Upper lobe of left lung (tissue), 4 donors: ENCODE measurements at regions not wholly inside any gene's neighbourhood (a gene's known extent, or its start where the extent isn't known, plus 50 kb on each side); places are given as distances from the start of the nearest gene placed in this dataset.

Experiments
- POLR2A ChIP-seq, 4 donors: fragments of 450-650 bp; IDR thresholded peaks; one replicate each; pipeline ENCODE4 v1.5.1; 2016 to 2017; ENCODE audit warnings: antibody characterized with exemption in 4 of 4, mild to moderate bottlenecking in 2 of 4
- TF ChIP-seq, protein P1 (sequence below), 6 experiments: fragments of 450-650 bp in 4 of 6; fragments of 200-600 bp in 2 of 6; sonication (generic) in 2 of 6; IDR thresholded peaks; one replicate each; pipeline ENCODE4 v1.5.1; 2016 to 2019; ENCODE audit warnings: antibody characterized with exemption in 6 of 6

DNA sequence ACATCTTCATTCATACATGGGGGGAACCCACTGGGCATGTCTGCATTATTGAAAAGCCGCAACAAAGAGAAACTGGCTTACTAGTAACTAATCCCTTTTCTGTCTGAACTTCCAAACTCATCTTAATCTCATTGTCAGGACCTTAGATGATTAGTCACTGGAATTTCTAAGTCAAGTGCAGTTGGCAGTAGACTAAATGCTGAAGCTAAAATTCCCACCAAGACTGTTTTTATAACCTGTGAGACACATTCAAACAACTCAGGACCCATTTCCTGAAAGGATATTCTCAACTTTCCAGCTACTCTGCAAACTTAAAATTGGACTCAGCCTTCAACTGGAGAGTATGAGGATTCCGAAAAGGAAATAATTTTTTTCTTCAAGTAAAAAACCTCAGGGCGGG lies 94.8 kb upstream of the SCAF8 start:
- TF ChIP-seq, protein P1, sequence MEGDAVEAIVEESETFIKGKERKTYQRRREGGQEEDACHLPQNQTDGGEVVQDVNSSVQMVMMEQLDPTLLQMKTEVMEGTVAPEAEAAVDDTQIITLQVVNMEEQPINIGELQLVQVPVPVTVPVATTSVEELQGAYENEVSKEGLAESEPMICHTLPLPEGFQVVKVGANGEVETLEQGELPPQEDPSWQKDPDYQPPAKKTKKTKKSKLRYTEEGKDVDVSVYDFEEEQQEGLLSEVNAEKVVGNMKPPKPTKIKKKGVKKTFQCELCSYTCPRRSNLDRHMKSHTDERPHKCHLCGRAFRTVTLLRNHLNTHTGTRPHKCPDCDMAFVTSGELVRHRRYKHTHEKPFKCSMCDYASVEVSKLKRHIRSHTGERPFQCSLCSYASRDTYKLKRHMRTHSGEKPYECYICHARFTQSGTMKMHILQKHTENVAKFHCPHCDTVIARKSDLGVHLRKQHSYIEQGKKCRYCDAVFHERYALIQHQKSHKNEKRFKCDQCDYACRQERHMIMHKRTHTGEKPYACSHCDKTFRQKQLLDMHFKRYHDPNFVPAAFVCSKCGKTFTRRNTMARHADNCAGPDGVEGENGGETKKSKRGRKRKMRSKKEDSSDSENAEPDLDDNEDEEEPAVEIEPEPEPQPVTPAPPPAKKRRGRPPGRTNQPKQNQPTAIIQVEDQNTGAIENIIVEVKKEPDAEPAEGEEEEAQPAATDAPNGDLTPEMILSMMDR (IDR thresholded peaks at IDR 0.05): no peak
- no peak for TF ChIP-seq POLR2A (IDR thresholded peaks at IDR 0.05)
